Prostate gland (tissue), 2 donors: ENCODE measurements at regions not wholly inside any gene's neighbourhood (a gene's known extent, or its start where the extent isn't known, plus 50 kb on each side); places are given as distances from the start of the nearest gene placed in this dataset.

Source experiments
- DNase-seq: peaks from one replicate; pipeline ENCODE4 v3.0.0-alpha.2; 2019; ENCODE audit warnings: low spot score
- H3K27ac ChIP-seq, 2 donors: fragments of 200-600 bp; sonication (generic); 2 replicates each; pipeline ENCODE4 v1.5.1; 2017 to 2019
- H3K27me3 ChIP-seq: fragments of 200-600 bp; sonication (generic); replicated peaks from 2 replicates; pipeline ENCODE4 v1.5.1; 2019; ENCODE audit not compliant: insufficient read depth
- H3K36me3 ChIP-seq, 2 donors: fragments of 200-600 bp; sonication (generic); 1 replicate in 1 of 2; 2 replicates in 1 of 2; pipeline versions ENCODE4 v1.5.1 to v1.8.1; 2017 to 2019
- H3K4me1 ChIP-seq: fragments of 200-600 bp; sonication (generic); replicated peaks from 2 replicates; pipeline ENCODE4 v1.5.1; 2019
- H3K4me3 ChIP-seq, 2 donors: fragments of 200-600 bp; sonication (generic); 2 replicates each; pipeline ENCODE4 v1.5.1; 2017 to 2019
- H3K9me3 ChIP-seq: fragments of 200-600 bp; sonication (generic); 2 replicates; pipeline ENCODE4 v1.5.1; 2017
- CTCF ChIP-seq, 4 experiments: fragments of 200-600 bp in 2 of 4; fragments of 450-650 bp in 2 of 4; sonication (generic) in 2 of 4; IDR thresholded peaks; 1 replicate in 3 of 4; 2 replicates in 1 of 4; pipeline ENCODE4 v1.5.1; 2016 to 2019; ENCODE audit warnings: antibody characterized with exemption in 4 of 4, mild to moderate bottlenecking in 2 of 4, moderate library complexity in 2 of 4
- POLR2A ChIP-seq: fragments of 450-650 bp; IDR thresholded peaks from one replicate; pipeline ENCODE4 v1.6.1; 2016; ENCODE audit warnings: antibody characterized with exemption, mild to moderate bottlenecking
- POLR2AphosphoS5 ChIP-seq: sonication (generic); formaldehyde crosslinking; IDR thresholded peaks from one replicate; pipeline ENCODE4 v1.6.1; 2017; ENCODE audit warnings: antibody characterized with exemption
- WGBS: methylation state at CpG from one replicate; pipeline ENCODE4 v1.1.5; 2018; 5-methylcytosine and 5-hydroxymethylcytosine counted together
- intact Hi-C: fragments of 100-400 bp; cut with DNase I; formaldehyde crosslinking; loops from one replicate; pipeline ENCODE4 v1.14.2; 2022

GRCh38 chr10:88187472-88187871, 324.0 kb downstream of the PTEN start:
- 98% methylated on average over 2 of the region's 2 CpGs for WGBS
- Histone ChIP-seq H3K27ac (no peak overlapping the region), H3K9me3 (no peaks in the 10 kb centered on the region), H3K36me3 (no peaks in the 10 kb centered on the region), H3K27me3 (no peaks in the 10 kb centered on the region), H3K4me1 (no peaks in the 10 kb centered on the region), H3K4me3 (no peak overlapping the region)
- TF ChIP-seq POLR2AphosphoS5 (no peak), CTCF (IDR thresholded peaks at IDR 0.05) (no peak), POLR2A (no peak)
- intact Hi-C loops: no loop called here
- no peak for DNase-seq

GRCh38 chr10:88190123-88190522, 326.7 kb downstream of the PTEN start:
- 95% methylated on average over 2 of the region's 2 CpGs for WGBS
- DNase-seq: no peak
- no peak overlapping the region for H3K27ac ChIP-seq
- TF ChIP-seq CTCF (IDR thresholded peaks at IDR 0.05) (no peak), POLR2A (no peak), POLR2AphosphoS5 (no peak)
- H3K4me1 ChIP-seq: no peaks in the 10 kb centered on the region
- H3K4me3 ChIP-seq: no peak overlapping the region
- intact Hi-C loops: no loop called here
- no peaks in the 10 kb centered on the region for H3K36me3 ChIP-seq
- H3K9me3 ChIP-seq: no peaks in the 10 kb centered on the region
- H3K27me3 ChIP-seq: no peaks in the 10 kb centered on the region

- WGBS: 81% methylated on average over 5 of the region's 5 CpGs
- H3K27ac ChIP-seq: no peak overlapping the region
- TF ChIP-seq CTCF (IDR thresholded peaks at IDR 0.05): no peak
- no peak for TF ChIP-seq POLR2AphosphoS5
- TF ChIP-seq POLR2A: no peak
- H3K4me1 ChIP-seq: no peaks in the 10 kb centered on the region
- intact Hi-C loops: no loop called here
- H3K4me3 ChIP-seq: no peak overlapping the region
- no peaks in the 10 kb centered on the region for H3K9me3 ChIP-seq
- DNase-seq: no peak
- H3K27me3 ChIP-seq: no peaks in the 10 kb centered on the region
- no peaks in the 10 kb centered on the region for H3K36me3 ChIP-seq
Observed at GRCh38 chr10:88190540-88191235, 327.3 kb downstream of the PTEN start.

- no peak overlapping the region for H3K4me3 ChIP-seq
- DNase-seq: no peak
- intact Hi-C loops: no loop called here
- H3K27me3 ChIP-seq: no peaks in the 10 kb centered on the region
- no peaks in the 10 kb centered on the region for H3K36me3 ChIP-seq
- TF ChIP-seq POLR2A (no peak), POLR2AphosphoS5 (no peak), CTCF (IDR thresholded peaks at IDR 0.05) (no peak)
- no peaks in the 10 kb centered on the region for H3K4me1 ChIP-seq
- WGBS: 94% methylated on average over 7 of the region's 7 CpGs
- H3K27ac ChIP-seq: no peak overlapping the region
- no peaks in the 10 kb centered on the region for H3K9me3 ChIP-seq
Observed at GRCh38 chr10:88193018-88193417, 329.6 kb downstream of the PTEN start.
